ENCODE measurements at regions not wholly inside any gene's neighbourhood (a gene's known extent, or its start where the extent isn't known, plus 50 kb on each side); places are given as distances from the start of the nearest gene placed in this dataset.

DNA sequence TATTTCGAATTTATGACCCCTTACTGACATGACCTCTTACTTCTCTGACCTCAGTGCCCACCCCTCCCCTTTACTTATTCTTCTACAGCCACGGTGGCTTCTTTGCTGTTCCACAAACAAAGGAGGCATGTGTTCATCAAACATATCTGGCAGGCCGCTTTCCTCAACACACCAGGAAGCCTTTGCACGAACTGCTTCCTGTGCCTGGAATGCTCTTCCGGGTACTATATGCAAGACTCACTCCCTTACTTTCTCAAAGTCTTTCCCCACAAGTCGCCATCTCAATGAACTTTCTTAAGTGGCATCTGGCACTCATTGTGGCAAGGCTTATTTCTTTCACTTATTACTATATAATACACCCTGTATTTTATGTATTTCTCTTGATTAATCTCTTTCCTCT, 351.5 kb upstream of the DDX53 start:
- H3K14ac ChIP-seq (ENCODE audit: insufficient read depth, low read length): no peak overlapping the region
- no peak overlapping the region for H3K4me3 Mint-ChIP-seq

More for the DNA sequence above, 351.5 kb upstream of the DDX53 start:
- Histone ChIP-seq H4K20me1 (ENCODE audit: control insufficient read depth, insufficient read depth, insufficient read length) (no peaks in the 10 kb centered on the region), H4K91ac (ENCODE audit: insufficient read length, low read depth, low read length) (no peak overlapping the region), H2BK5ac (ENCODE audit: insufficient read length, low read length) (no peak overlapping the region), H3K56ac (ENCODE audit: insufficient read length, low read depth, low read length) (no peak overlapping the region), H2AK5ac (ENCODE audit: insufficient read length, low read length) (no peak overlapping the region), H3K18ac (ENCODE audit: insufficient read length, low read depth, low read length) (no peak overlapping the region), H3K79me2 (ENCODE audit: insufficient read depth, low read length) (no peaks in the 10 kb centered on the region), H3K9me3 (ENCODE audit: control insufficient read depth, low read depth, low read length) (no peaks in the 10 kb centered on the region), H3K4me1 (ENCODE audit: insufficient read depth, low read length) (no peaks in the 10 kb centered on the region), H3K27ac (ENCODE audit: insufficient read length, low read depth, low read length) (no peak overlapping the region), H3K79me1 (ENCODE audit: insufficient read depth, low read depth, low read length, poor library complexity, severe bottlenecking) (no peaks in the 10 kb centered on the region), H4K8ac (replicated peaks; ENCODE audit: insufficient read length, low read depth, low read length) (no peak overlapping the region), H3K27me3 (ENCODE audit: insufficient read depth, low read length) (no peaks in the 10 kb centered on the region), H2BK120ac (ENCODE audit: low read depth, low read length, poor library complexity, severe bottlenecking) (no peak overlapping the region), H3K9ac (ENCODE audit: extremely low read depth, insufficient read length, low read length) (no peak overlapping the region), H3K23ac (ENCODE audit: insufficient read length, low read depth, low read length) (no peak overlapping the region), H3K4ac (ENCODE audit: low read depth, low read length) (no peak overlapping the region), H2BK15ac (ENCODE audit: low read depth, low read length) (no peak overlapping the region), H4K5ac (ENCODE audit: insufficient read length, low read depth, low read length) (no peak overlapping the region), H3K4me2 (ENCODE audit: insufficient read depth, insufficient read length, low read length) (no peak overlapping the region), H2BK20ac (ENCODE audit: low read depth, low read length, poor library complexity, severe bottlenecking) (no peak overlapping the region), H3T11ph (ENCODE audit: low read length) (no peak overlapping the region), H2AFZ (ENCODE audit: low read length) (no peak overlapping the region), H3K23me2 (ENCODE audit: insufficient read length, low read depth, low read length, poor library complexity, severe bottlenecking) (no peaks in the 10 kb centered on the region), H2BK12ac (ENCODE audit: insufficient read length, low read depth, low read length) (no peak overlapping the region)
- no CpG with 5 or more reads among the region's 6 CpGs for WGBS (ENCODE audit: extremely low coverage, insufficient read length, low lambda C conversion rate)
- TF ChIP-seq CTCF (conservative IDR thresholded peaks at IDR 0.05): no peak
- no peak for DNase-seq
- Mint-ChIP-seq H3K9me3 (peaks cover 7 to 22% of the 10 kb centered on the region in 2 experiments; a peak in 4 of 5 replicates), H3K27ac (no peak overlapping the region), H3K4me1 (peaks cover 5 to 6% of the 10 kb centered on the region in 2 experiments; a peak in 3 of 4 replicates), H3K36me3 (ENCODE audit: insufficient read depth in 1 of 3, low read depth in 3 of 3) (no peaks in the 10 kb centered on the region; a peak in 1 of 7 replicates), H3K27me3 (ENCODE audit: low read depth) (no peaks in the 10 kb centered on the region)
